ENCODE measurements at regions not wholly inside any gene's neighbourhood (a gene's known extent, or its start where the extent isn't known, plus 50 kb on each side); places are given as distances from the start of the nearest gene placed in this dataset.

- no peak for TF ChIP-seq CTCF (IDR thresholded peaks at IDR 0.05)
- no peak for DNase-seq (ENCODE audit: low spot score)
- ATAC-seq (ENCODE audit: low FRiP score) = no peak
Observed at GRCh38 chr10:52459097-52459496, 145.0 kb downstream of the DKK1 start.

- ATAC-seq (ENCODE audit: low FRiP score) = no peak
- TF ChIP-seq CTCF (IDR thresholded peaks at IDR 0.05) = no peak
- no peak for DNase-seq (ENCODE audit: low spot score)
Observed at GRCh38 chr10:52463826-52464225, 149.7 kb downstream of the DKK1 start.

- no peak for DNase-seq (ENCODE audit: low spot score)
- TF ChIP-seq CTCF (IDR thresholded peaks at IDR 0.05) = no peak
- ATAC-seq (ENCODE audit: low FRiP score) = no peak
Observed at GRCh38 chr10:52464368-52465124, 150.5 kb downstream of the DKK1 start.

GRCh38 chr10:52465202-52465601 is 151.1 kb downstream of the DKK1 start:
- DNase-seq (ENCODE audit: low spot score) = no peak
- TF ChIP-seq CTCF (IDR thresholded peaks at IDR 0.05) = no peak
- no peak for ATAC-seq (ENCODE audit: low FRiP score)

- TF ChIP-seq CTCF (IDR thresholded peaks at IDR 0.05) = no peak
- ATAC-seq (ENCODE audit: low FRiP score) (no peak), DNase-seq (ENCODE audit: low spot score) (no peak)
Observed at GRCh38 chr10:52466464-52466863, 152.4 kb downstream of the DKK1 start.

GRCh38 chr10:52469970-52470705 is 156.1 kb downstream of the DKK1 start:
- no peak for TF ChIP-seq CTCF (IDR thresholded peaks at IDR 0.05)
- DNase-seq (ENCODE audit: low spot score) = no peak
- ATAC-seq (ENCODE audit: low FRiP score) = no peak

All from omental fat pad (tissue), 3 donors.